Endodermal cell (in vitro differentiated cells): ENCODE measurements at regions not wholly inside any gene's neighbourhood (a gene's known extent, or its start where the extent isn't known, plus 50 kb on each side); places are given as distances from the start of the nearest gene placed in this dataset.
A peak's percentile ranks its signal among the peaks of the same experiment; 100 is the strongest.

Source experiments
- DNase-seq: peaks from one replicate; pipeline ENCODE4 v3.0.0-alpha.2; 2017
- H3K27ac ChIP-seq: 2 replicates; pipeline ENCODE4 v1.5.1; 2013; ENCODE audit warnings: mild to moderate bottlenecking, low read depth, low read length, moderate library complexity
- H3K27me3 ChIP-seq: 2 replicates; pipeline ENCODE4 v1.6.1; 2013; ENCODE audit warnings: mild to moderate bottlenecking, low read length, moderate library complexity; ENCODE audit not compliant: insufficient read depth, control insufficient read depth, poor library complexity, severe bottlenecking
- H3K36me3 ChIP-seq: 2 replicates; pipeline ENCODE4 v1.7.0; 2013; ENCODE audit warnings: mild to moderate bottlenecking, low read length, moderate library complexity; ENCODE audit not compliant: control insufficient read depth, insufficient read depth
- H3K4me1 ChIP-seq: one replicate; pipeline ENCODE4 v1.7.0; 2013; ENCODE audit warnings: low read length; ENCODE audit not compliant: control insufficient read depth, insufficient read depth
- H3K4me3 ChIP-seq: 2 replicates; pipeline ENCODE4 v1.5.1; 2013; ENCODE audit warnings: mild to moderate bottlenecking, low read length, moderate library complexity
- H3K9ac ChIP-seq: 2 replicates; pipeline ENCODE4 v1.6.1; 2013; ENCODE audit warnings: mild to moderate bottlenecking, low read length, moderate library complexity; ENCODE audit not compliant: poor library complexity, severe bottlenecking; ENCODE audit errors: extremely low read depth
- H3K9me3 ChIP-seq: 2 replicates; pipeline ENCODE4 v1.6.1; 2013; ENCODE audit warnings: mild to moderate bottlenecking, low read length, moderate library complexity; ENCODE audit not compliant: control insufficient read depth
- H3K27ac Mint-ChIP-seq: 2 replicates; pipeline ENCODE4 v1.8.0; 2020; ENCODE audit warnings: mixed read lengths
- H3K27me3 Mint-ChIP-seq: 2 replicates; pipeline ENCODE4 v1.8.0; 2021; ENCODE audit warnings: mild to moderate bottlenecking, mixed read lengths; ENCODE audit not compliant: insufficient read depth
- H3K36me3 Mint-ChIP-seq: 2 replicates; pipeline ENCODE4 v1.8.0; 2020; ENCODE audit warnings: low read depth, mixed read lengths
- H3K4me1 Mint-ChIP-seq: 2 replicates; pipeline ENCODE4 v1.8.0; 2020; ENCODE audit warnings: mixed read lengths
- H3K4me3 Mint-ChIP-seq: 2 replicates; pipeline ENCODE4 v1.8.0; 2020; ENCODE audit warnings: mild to moderate bottlenecking, moderate library complexity, mixed read lengths
- H3K9me3 Mint-ChIP-seq: 2 replicates; pipeline ENCODE4 v1.8.0; 2020; ENCODE audit warnings: mild to moderate bottlenecking, mixed read lengths
- WGBS, 2 experiments: methylation state at CpG; one replicate each; pipeline versions ENCODE4 v1.1.5 to v1.1.7; 2013; ENCODE audit warnings: missing lambda C conversion rate in 2 of 2, mixed read lengths in 1 of 2; ENCODE audit not compliant: insufficient coverage in 1 of 2, insufficient read length in 1 of 2; 5-methylcytosine and 5-hydroxymethylcytosine counted together
- TF ChIP-seq, protein P1 (sequence below): fragments of 200-600 bp; sonication (generic); conservative IDR thresholded peaks from 2 replicates; pipeline ENCODE4 v1.5.0; 2021; ENCODE audit warnings: antibody characterized with exemption, mild to moderate bottlenecking

DNA sequence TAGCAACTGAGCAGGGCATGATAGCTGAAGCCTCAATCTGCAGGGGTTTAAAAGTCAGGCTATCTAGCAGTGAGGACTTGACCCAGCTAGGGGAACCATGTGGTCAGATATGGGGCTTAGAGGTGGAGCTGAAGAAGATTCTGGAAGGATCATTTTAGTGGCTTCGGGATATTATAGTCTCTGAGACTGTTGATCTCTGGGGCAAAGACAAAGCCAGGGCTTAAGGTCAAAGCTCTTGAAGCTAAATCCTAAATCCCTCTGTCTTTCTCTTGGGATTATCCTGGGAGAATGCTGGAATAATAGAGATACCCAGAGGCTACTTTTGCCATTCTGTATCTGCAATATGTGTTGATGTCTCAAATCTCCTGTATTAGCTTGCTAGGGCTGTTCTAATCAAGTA is 132.2 kb downstream of the DHX35 start:
- Mint-ChIP-seq H3K9me3 (peaks cover 6% of the 10 kb centered on the region), H3K27ac (no peak overlapping the region), H3K4me1 (peaks cover 39% of the 10 kb centered on the region), H3K36me3 (peaks cover 3% of the 10 kb centered on the region), H3K27me3 (peaks cover 72% of the 10 kb centered on the region), H3K4me3 (no peak overlapping the region)
- Histone ChIP-seq H3K4me3 (no peak overlapping the region), H3K27ac (no peak overlapping the region), H3K9me3 (no peaks in the 10 kb centered on the region), H3K27me3 (peaks cover 88% of the 10 kb centered on the region), H3K4me1 (peaks cover 3% of the 10 kb centered on the region), H3K36me3 (no peaks in the 10 kb centered on the region), H3K9ac (no peak overlapping the region)
- no peak for DNase-seq
- TF ChIP-seq, protein P1, sequence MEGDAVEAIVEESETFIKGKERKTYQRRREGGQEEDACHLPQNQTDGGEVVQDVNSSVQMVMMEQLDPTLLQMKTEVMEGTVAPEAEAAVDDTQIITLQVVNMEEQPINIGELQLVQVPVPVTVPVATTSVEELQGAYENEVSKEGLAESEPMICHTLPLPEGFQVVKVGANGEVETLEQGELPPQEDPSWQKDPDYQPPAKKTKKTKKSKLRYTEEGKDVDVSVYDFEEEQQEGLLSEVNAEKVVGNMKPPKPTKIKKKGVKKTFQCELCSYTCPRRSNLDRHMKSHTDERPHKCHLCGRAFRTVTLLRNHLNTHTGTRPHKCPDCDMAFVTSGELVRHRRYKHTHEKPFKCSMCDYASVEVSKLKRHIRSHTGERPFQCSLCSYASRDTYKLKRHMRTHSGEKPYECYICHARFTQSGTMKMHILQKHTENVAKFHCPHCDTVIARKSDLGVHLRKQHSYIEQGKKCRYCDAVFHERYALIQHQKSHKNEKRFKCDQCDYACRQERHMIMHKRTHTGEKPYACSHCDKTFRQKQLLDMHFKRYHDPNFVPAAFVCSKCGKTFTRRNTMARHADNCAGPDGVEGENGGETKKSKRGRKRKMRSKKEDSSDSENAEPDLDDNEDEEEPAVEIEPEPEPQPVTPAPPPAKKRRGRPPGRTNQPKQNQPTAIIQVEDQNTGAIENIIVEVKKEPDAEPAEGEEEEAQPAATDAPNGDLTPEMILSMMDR = no peak
- 89% methylated on average over 1 of the region's 1 CpG; no CpG with 5 or more reads in 1 of the 2 experiments for WGBS, 2 experiments

DNA sequence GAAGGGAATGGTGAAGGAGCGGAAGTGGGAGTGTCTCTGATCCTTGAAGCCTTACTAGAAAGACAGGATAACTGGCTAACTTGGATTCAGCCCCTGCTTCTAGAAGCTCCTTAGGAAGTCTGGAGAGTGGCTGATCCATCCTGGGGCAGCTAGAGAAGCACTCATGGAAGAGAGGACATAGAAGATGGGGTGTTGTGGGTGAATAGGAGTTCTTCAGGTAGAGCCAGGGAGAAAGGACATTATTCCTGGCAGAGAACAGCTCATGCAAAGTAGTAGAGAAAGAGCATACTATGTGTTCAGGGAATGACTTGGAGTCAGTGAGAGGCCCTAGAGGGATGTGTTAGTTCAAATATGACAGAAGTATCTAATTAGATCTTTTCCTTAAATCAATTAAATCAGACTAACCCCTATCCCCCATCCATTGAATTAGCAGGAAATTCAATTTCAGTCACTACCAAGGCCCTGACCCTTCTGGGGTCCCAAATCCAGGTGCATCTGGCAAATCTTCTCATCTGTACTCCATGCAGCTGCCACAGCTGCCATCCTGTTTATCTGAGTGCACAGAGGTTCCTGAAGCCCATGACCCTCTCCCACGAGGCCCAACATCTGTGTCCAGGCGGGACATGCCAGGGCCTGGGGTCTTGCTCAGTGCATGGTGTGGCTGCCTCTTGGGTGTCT is 130.7 kb downstream of the DHX35 start:
- no peak overlapping the region for H3K9ac ChIP-seq
- DNase-seq = no peak
- TF ChIP-seq, protein P1 = no peak
- H3K36me3 ChIP-seq = no peaks in the 10 kb centered on the region
- no peak overlapping the region for H3K27ac ChIP-seq
- Mint-ChIP-seq H3K4me3 (no peak overlapping the region), H3K27me3 (peaks cover 59% of the 10 kb centered on the region), H3K36me3 (peaks cover 5% of the 10 kb centered on the region), H3K4me1 (peaks cover 40% of the 10 kb centered on the region), H3K27ac (no peak overlapping the region), H3K9me3 (peaks cover 11% of the 10 kb centered on the region)
- no peak overlapping the region for H3K4me3 ChIP-seq
- no peaks in the 10 kb centered on the region for H3K9me3 ChIP-seq
- WGBS, 2 experiments = 92 to 100% methylated on average over 2 to 3 of the region's 3 CpGs
- H3K27me3 ChIP-seq = peaks cover 72% of the 10 kb centered on the region
- peaks cover 3% of the 10 kb centered on the region for H3K4me1 ChIP-seq

DNA sequence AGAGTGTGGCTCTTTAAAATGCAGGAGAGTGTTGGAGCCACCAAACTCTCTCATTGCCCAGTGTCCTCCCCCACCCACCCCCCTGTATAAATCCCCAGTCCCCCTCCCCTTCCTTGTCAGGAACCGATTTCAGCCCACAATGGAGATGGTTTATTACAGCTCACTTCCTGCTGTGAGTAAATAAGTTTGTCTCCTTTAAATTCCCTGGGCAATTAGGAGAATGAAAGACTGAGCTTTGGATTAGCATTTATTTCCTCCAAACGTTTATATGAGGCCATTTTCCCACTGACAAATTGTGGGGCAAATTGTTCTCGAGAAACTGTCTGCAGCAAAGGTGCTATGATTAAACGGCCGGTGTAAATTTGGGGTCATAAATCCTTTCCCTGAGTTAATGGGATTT is 128.8 kb downstream of the DHX35 start:
- peaks cover 3% of the 10 kb centered on the region for H3K4me1 ChIP-seq
- TF ChIP-seq, protein P1 = no peak
- DNase-seq = no peak
- Mint-ChIP-seq H3K27me3 (peaks cover 44% of the 10 kb centered on the region), H3K4me1 (peaks cover 42% of the 10 kb centered on the region), H3K9me3 (peaks cover 11% of the 10 kb centered on the region), H3K36me3 (peaks cover 5% of the 10 kb centered on the region), H3K4me3 (peak overlapping the region; percentile 3), H3K27ac (no peak overlapping the region)
- no peaks in the 10 kb centered on the region for H3K36me3 ChIP-seq
- peaks cover 53% of the 10 kb centered on the region for H3K27me3 ChIP-seq
- peaks cover 4% of the 10 kb centered on the region for H3K9me3 ChIP-seq
- WGBS, 2 experiments = 35 to 55% methylated on average over 3 to 4 of the region's 5 CpGs
- no peak overlapping the region for H3K9ac ChIP-seq
- no peak overlapping the region for H3K27ac ChIP-seq
- H3K4me3 ChIP-seq = no peak overlapping the region
